ENCODE measurements at regions not wholly inside any gene's neighbourhood (a gene's known extent, or its start where the extent isn't known, plus 50 kb on each side); places are given as distances from the start of the nearest gene placed in this dataset.

GRCh38 chr21:16709866-16710550 lies 802.8 kb upstream of the CXADR start:
- no peak for TF ChIP-seq CTCF (conservative IDR thresholded peaks at IDR 0.05; ENCODE audit: low read length)
- DNase-seq (ENCODE audit: low read depth): peak; percentile 75
- no peak overlapping the region for H3K4me3 ChIP-seq (ENCODE audit: low read length)

- no peak for TF ChIP-seq CTCF (conservative IDR thresholded peaks at IDR 0.05; ENCODE audit: low read length)
- no peak for DNase-seq (ENCODE audit: low read depth)
- no peak overlapping the region for H3K4me3 ChIP-seq (ENCODE audit: low read length)
These were observed 801.1 kb upstream of the CXADR start for GRCh38 chr21:16711757-16712156.

GRCh38 chr21:16713331-16714117 lies 799.3 kb upstream of the CXADR start:
- TF ChIP-seq CTCF (conservative IDR thresholded peaks at IDR 0.05; ENCODE audit: low read length): no peak
- no peak overlapping the region for H3K4me3 ChIP-seq (ENCODE audit: low read length)
- DNase-seq (ENCODE audit: low read depth): peak; percentile 13

- DNase-seq (ENCODE audit: low read depth): no peak
- no peak for TF ChIP-seq CTCF (conservative IDR thresholded peaks at IDR 0.05; ENCODE audit: low read length)
- H3K4me3 ChIP-seq (ENCODE audit: low read length): no peak overlapping the region
These were observed 772.3 kb upstream of the CXADR start for GRCh38 chr21:16740511-16740910.

- no peak for DNase-seq (ENCODE audit: low read depth)
- no peak for TF ChIP-seq CTCF (conservative IDR thresholded peaks at IDR 0.05; ENCODE audit: low read length)
- H3K4me3 ChIP-seq (ENCODE audit: low read length): no peak overlapping the region
These were observed 771.6 kb upstream of the CXADR start for GRCh38 chr21:16741141-16741665.

GRCh38 chr21:16742131-16742641 lies 770.7 kb upstream of the CXADR start:
- no peak for DNase-seq (ENCODE audit: low read depth)
- TF ChIP-seq CTCF (conservative IDR thresholded peaks at IDR 0.05; ENCODE audit: low read length): no peak
- no peak overlapping the region for H3K4me3 ChIP-seq (ENCODE audit: low read length)

Data from AG10803 (cell line).